ENCODE measurements at regions not wholly inside any gene's neighbourhood (a gene's known extent, or its start where the extent isn't known, plus 50 kb on each side); places are given as distances from the start of the nearest gene placed in this dataset.
"Not testable (repeated sequence)": the region's sequence is repeated elsewhere in the genome, so short reads cannot be mapped to it uniquely, and the experiment has no call there.

DNA sequence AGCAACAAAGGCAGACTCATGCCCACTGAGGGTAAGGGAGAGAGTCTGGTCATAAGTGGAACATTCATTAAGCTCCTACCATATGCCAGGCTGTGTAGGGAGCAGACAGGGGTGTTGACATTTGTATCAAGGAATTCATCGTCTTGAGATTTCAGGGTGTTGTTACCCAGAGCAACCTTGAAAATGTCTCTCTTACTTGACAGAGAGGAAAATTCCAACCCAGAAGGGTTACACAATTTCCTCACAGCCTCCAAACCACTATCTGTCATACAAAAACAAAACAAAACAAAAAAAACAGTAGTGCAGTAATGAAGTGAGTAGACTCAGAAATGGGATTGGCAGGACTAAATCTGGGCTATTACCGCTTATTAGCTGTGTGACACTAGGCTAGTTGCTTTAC is 113.2 kb downstream of the MIAT start:
- Histone ChIP-seq H4K8ac (replicated peaks; ENCODE audit: insufficient read length, low read depth, low read length) (no peak overlapping the region), H2AK5ac (ENCODE audit: insufficient read length, low read length) (no peak overlapping the region), H2BK12ac (ENCODE audit: insufficient read length, low read depth, low read length) (no peak overlapping the region), H3K23me2 (ENCODE audit: insufficient read length, low read depth, low read length, poor library complexity, severe bottlenecking) (no peaks in the 10 kb centered on the region), H4K5ac (ENCODE audit: insufficient read length, low read depth, low read length) (no peak overlapping the region), H3K14ac (ENCODE audit: insufficient read depth, low read length) (no peak overlapping the region), H2AFZ (ENCODE audit: low read length) (no peak overlapping the region), H3K4ac (ENCODE audit: low read depth, low read length) (no peak overlapping the region), H3K79me1 (ENCODE audit: insufficient read depth, low read depth, low read length, poor library complexity, severe bottlenecking) (no peaks in the 10 kb centered on the region), H3K27me3 (ENCODE audit: insufficient read depth, low read length) (no peaks in the 10 kb centered on the region), H3T11ph (ENCODE audit: low read length) (no peak overlapping the region), H3K23ac (ENCODE audit: insufficient read length, low read depth, low read length) (no peak overlapping the region), H3K56ac (ENCODE audit: insufficient read length, low read depth, low read length) (no peak overlapping the region), H2BK15ac (ENCODE audit: low read depth, low read length) (no peak overlapping the region), H3K18ac (ENCODE audit: insufficient read length, low read depth, low read length) (no peak overlapping the region), H2BK20ac (ENCODE audit: low read depth, low read length, poor library complexity, severe bottlenecking) (no peak overlapping the region), H3K4me1 (ENCODE audit: insufficient read depth, low read length) (no peaks in the 10 kb centered on the region), H3K27ac (ENCODE audit: insufficient read length, low read depth, low read length) (no peak overlapping the region), H2BK5ac (ENCODE audit: insufficient read length, low read length) (no peak overlapping the region), H3K9me3 (ENCODE audit: control insufficient read depth, low read depth, low read length) (no peaks in the 10 kb centered on the region), H3K79me2 (ENCODE audit: insufficient read depth, low read length) (no peaks in the 10 kb centered on the region), H3K4me2 (ENCODE audit: insufficient read depth, insufficient read length, low read length) (no peak overlapping the region), H4K91ac (ENCODE audit: insufficient read length, low read depth, low read length) (no peak overlapping the region), H3K9ac (ENCODE audit: extremely low read depth, insufficient read length, low read length) (no peak overlapping the region), H2BK120ac (ENCODE audit: low read depth, low read length, poor library complexity, severe bottlenecking) (no peak overlapping the region), H4K20me1 (ENCODE audit: control insufficient read depth, insufficient read depth, insufficient read length) (no peaks in the 10 kb centered on the region)
- no peak for DNase-seq
- Mint-ChIP-seq H3K4me3 (no peak overlapping the region), H3K27me3 (ENCODE audit: low read depth) (peaks cover 21% of the 10 kb centered on the region), H3K9me3 (peaks cover 12 to 13% of the 10 kb centered on the region in 2 experiments), H3K4me1 (peaks cover 9 to 11% of the 10 kb centered on the region in 2 experiments), H3K27ac (no peak overlapping the region), H3K36me3 (ENCODE audit: insufficient read depth in 1 of 3, low read depth in 3 of 3) (peaks cover 3 to 18% (median 4%) of the 10 kb centered on the region in 3 experiments; a peak in 6 of 7 replicates)
- TF ChIP-seq, protein P1, sequence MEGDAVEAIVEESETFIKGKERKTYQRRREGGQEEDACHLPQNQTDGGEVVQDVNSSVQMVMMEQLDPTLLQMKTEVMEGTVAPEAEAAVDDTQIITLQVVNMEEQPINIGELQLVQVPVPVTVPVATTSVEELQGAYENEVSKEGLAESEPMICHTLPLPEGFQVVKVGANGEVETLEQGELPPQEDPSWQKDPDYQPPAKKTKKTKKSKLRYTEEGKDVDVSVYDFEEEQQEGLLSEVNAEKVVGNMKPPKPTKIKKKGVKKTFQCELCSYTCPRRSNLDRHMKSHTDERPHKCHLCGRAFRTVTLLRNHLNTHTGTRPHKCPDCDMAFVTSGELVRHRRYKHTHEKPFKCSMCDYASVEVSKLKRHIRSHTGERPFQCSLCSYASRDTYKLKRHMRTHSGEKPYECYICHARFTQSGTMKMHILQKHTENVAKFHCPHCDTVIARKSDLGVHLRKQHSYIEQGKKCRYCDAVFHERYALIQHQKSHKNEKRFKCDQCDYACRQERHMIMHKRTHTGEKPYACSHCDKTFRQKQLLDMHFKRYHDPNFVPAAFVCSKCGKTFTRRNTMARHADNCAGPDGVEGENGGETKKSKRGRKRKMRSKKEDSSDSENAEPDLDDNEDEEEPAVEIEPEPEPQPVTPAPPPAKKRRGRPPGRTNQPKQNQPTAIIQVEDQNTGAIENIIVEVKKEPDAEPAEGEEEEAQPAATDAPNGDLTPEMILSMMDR (conservative IDR thresholded peaks at IDR 0.05) = no peak
- WGBS (ENCODE audit: extremely low coverage, insufficient read length, low lambda C conversion rate) = no CpG with 5 or more reads among the region's 2 CpGs

DNA sequence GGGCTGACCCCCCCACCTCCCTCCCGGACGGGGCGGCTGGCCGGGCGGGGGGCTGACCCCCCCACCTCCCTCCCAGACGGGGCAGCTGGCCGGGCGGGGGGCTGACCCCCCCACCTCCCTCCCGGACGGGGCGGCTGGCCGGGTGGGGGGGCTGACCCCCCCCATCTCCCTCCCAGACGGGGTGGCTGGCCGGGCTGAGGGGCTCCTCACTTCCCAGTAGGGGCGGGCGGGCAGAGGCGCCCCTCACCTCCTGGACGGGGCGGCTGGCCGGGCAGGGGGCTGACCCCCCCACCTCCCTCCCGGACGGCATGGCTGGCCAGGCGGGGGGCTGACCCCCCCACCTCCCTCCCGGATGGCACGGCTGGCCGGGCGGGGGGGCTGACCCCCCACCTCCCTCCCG is 115.7 kb downstream of the MIAT start:
- H2BK5ac ChIP-seq (ENCODE audit: insufficient read length, low read length); H3K79me1 ChIP-seq (ENCODE audit: insufficient read depth, low read depth, low read length, poor library complexity, severe bottlenecking); H3K18ac ChIP-seq (ENCODE audit: insufficient read length, low read depth, low read length); H3K27ac Mint-ChIP-seq; H3K56ac ChIP-seq (ENCODE audit: insufficient read length, low read depth, low read length); H3K23ac ChIP-seq (ENCODE audit: insufficient read length, low read depth, low read length); H3T11ph ChIP-seq (ENCODE audit: low read length); H3K14ac ChIP-seq (ENCODE audit: insufficient read depth, low read length); H4K8ac ChIP-seq (replicated peaks; ENCODE audit: insufficient read length, low read depth, low read length); H3K27me3 ChIP-seq (ENCODE audit: insufficient read depth, low read length); H2BK15ac ChIP-seq (ENCODE audit: low read depth, low read length); DNase-seq; H3K27ac ChIP-seq (ENCODE audit: insufficient read length, low read depth, low read length); H2AK5ac ChIP-seq (ENCODE audit: insufficient read length, low read length); H3K4me3 Mint-ChIP-seq; H4K5ac ChIP-seq (ENCODE audit: insufficient read length, low read depth, low read length); H2BK12ac ChIP-seq (ENCODE audit: insufficient read length, low read depth, low read length); H2BK20ac ChIP-seq (ENCODE audit: low read depth, low read length, poor library complexity, severe bottlenecking); H2BK120ac ChIP-seq (ENCODE audit: low read depth, low read length, poor library complexity, severe bottlenecking); H3K4me2 ChIP-seq (ENCODE audit: insufficient read depth, insufficient read length, low read length); H3K9me3 ChIP-seq (ENCODE audit: control insufficient read depth, low read depth, low read length); H3K4me1 ChIP-seq (ENCODE audit: insufficient read depth, low read length); H3K23me2 ChIP-seq (ENCODE audit: insufficient read length, low read depth, low read length, poor library complexity, severe bottlenecking); H4K91ac ChIP-seq (ENCODE audit: insufficient read length, low read depth, low read length); H2AFZ ChIP-seq (ENCODE audit: low read length); H3K79me2 ChIP-seq (ENCODE audit: insufficient read depth, low read length); H3K4ac ChIP-seq (ENCODE audit: low read depth, low read length); H4K20me1 ChIP-seq (ENCODE audit: control insufficient read depth, insufficient read depth, insufficient read length); H3K9ac ChIP-seq (ENCODE audit: extremely low read depth, insufficient read length, low read length): not testable (repeated sequence)
- Mint-ChIP-seq H3K27me3 (ENCODE audit: low read depth) (peaks cover 38% of the 10 kb centered on the region), H3K36me3 (ENCODE audit: insufficient read depth in 1 of 3, low read depth in 3 of 3) (peaks cover 0 to 20% (median 2%) of the 10 kb centered on the region in 3 experiments; a peak in 4 of 7 replicates), H3K4me1 (peaks cover 27 to 30% of the 10 kb centered on the region in 2 experiments), H3K9me3 (peaks cover 8 to 11% of the 10 kb centered on the region in 2 experiments; a peak in 4 of 5 replicates)
- no CpG with 5 or more reads among the region's 28 CpGs for WGBS (ENCODE audit: extremely low coverage, insufficient read length, low lambda C conversion rate)
